ENCODE measurements at regions not wholly inside any gene's neighbourhood (a gene's known extent, or its start where the extent isn't known, plus 50 kb on each side); places are given as distances from the start of the nearest gene placed in this dataset.

- no peak overlapping the region for H3K4me3 ChIP-seq (ENCODE audit: insufficient read depth, low read depth, low read length)
- no peak for DNase-seq
- H3K27me3 ChIP-seq (ENCODE audit: control insufficient read depth, insufficient read depth, low read length), result no peaks in the 10 kb centered on the region
- H3K36me3 ChIP-seq (replicated peaks; ENCODE audit: control insufficient read depth, insufficient read depth, low read length), result no peaks in the 10 kb centered on the region
Measured at GRCh38 chr4:125511715-125512114, 197.0 kb downstream of the FAT4 start.

- Histone ChIP-seq H3K27me3 (ENCODE audit: control insufficient read depth, insufficient read depth, low read length) (no peaks in the 10 kb centered on the region), H3K36me3 (replicated peaks; ENCODE audit: control insufficient read depth, insufficient read depth, low read length) (no peaks in the 10 kb centered on the region), H3K4me3 (ENCODE audit: insufficient read depth, low read depth, low read length) (no peak overlapping the region)
- no peak for DNase-seq
Measured at GRCh38 chr4:125515016-125515415, 200.3 kb downstream of the FAT4 start.

- Histone ChIP-seq H3K36me3 (replicated peaks; ENCODE audit: control insufficient read depth, insufficient read depth, low read length) (no peaks in the 10 kb centered on the region), H3K27me3 (ENCODE audit: control insufficient read depth, insufficient read depth, low read length) (no peaks in the 10 kb centered on the region), H3K4me3 (ENCODE audit: insufficient read depth, low read depth, low read length) (no peak overlapping the region)
- DNase-seq, result no peak
Measured at GRCh38 chr4:125517831-125518230, 203.1 kb downstream of the FAT4 start.

GRCh38 chr4:125518281-125518680 is 203.5 kb downstream of the FAT4 start:
- no peaks in the 10 kb centered on the region for H3K27me3 ChIP-seq (ENCODE audit: control insufficient read depth, insufficient read depth, low read length)
- no peak overlapping the region for H3K4me3 ChIP-seq (ENCODE audit: insufficient read depth, low read depth, low read length)
- no peaks in the 10 kb centered on the region for H3K36me3 ChIP-seq (replicated peaks; ENCODE audit: control insufficient read depth, insufficient read depth, low read length)
- no peak for DNase-seq

- DNase-seq, result no peak
- H3K4me3 ChIP-seq (ENCODE audit: insufficient read depth, low read depth, low read length), result no peak overlapping the region
- no peaks in the 10 kb centered on the region for H3K27me3 ChIP-seq (ENCODE audit: control insufficient read depth, insufficient read depth, low read length)
- H3K36me3 ChIP-seq (replicated peaks; ENCODE audit: control insufficient read depth, insufficient read depth, low read length), result no peaks in the 10 kb centered on the region
Measured at GRCh38 chr4:125519371-125520146, 204.8 kb downstream of the FAT4 start.

- Histone ChIP-seq H3K36me3 (replicated peaks; ENCODE audit: control insufficient read depth, insufficient read depth, low read length) (no peaks in the 10 kb centered on the region), H3K4me3 (ENCODE audit: insufficient read depth, low read depth, low read length) (no peak overlapping the region), H3K27me3 (ENCODE audit: control insufficient read depth, insufficient read depth, low read length) (no peaks in the 10 kb centered on the region)
- DNase-seq, result no peak
Measured at GRCh38 chr4:125520258-125520990, 205.7 kb downstream of the FAT4 start.

- Histone ChIP-seq H3K36me3 (replicated peaks; ENCODE audit: control insufficient read depth, insufficient read depth, low read length) (no peaks in the 10 kb centered on the region), H3K4me3 (ENCODE audit: insufficient read depth, low read depth, low read length) (no peak overlapping the region), H3K27me3 (ENCODE audit: control insufficient read depth, insufficient read depth, low read length) (no peaks in the 10 kb centered on the region)
- no peak for DNase-seq
Measured at GRCh38 chr4:125522588-125522987, 207.8 kb downstream of the FAT4 start.

GRCh38 chr4:125522992-125523391 is 208.2 kb downstream of the FAT4 start:
- no peak overlapping the region for H3K4me3 ChIP-seq (ENCODE audit: insufficient read depth, low read depth, low read length)
- no peaks in the 10 kb centered on the region for H3K36me3 ChIP-seq (replicated peaks; ENCODE audit: control insufficient read depth, insufficient read depth, low read length)
- no peak for DNase-seq
- H3K27me3 ChIP-seq (ENCODE audit: control insufficient read depth, insufficient read depth, low read length), result no peaks in the 10 kb centered on the region

- Histone ChIP-seq H3K27me3 (ENCODE audit: control insufficient read depth, insufficient read depth, low read length) (no peaks in the 10 kb centered on the region), H3K4me3 (ENCODE audit: insufficient read depth, low read depth, low read length) (no peak overlapping the region)
Measured at GRCh38 chr4:125526420-125526819, 211.7 kb downstream of the FAT4 start.

GRCh38 chr4:125527681-125528080 is 212.9 kb downstream of the FAT4 start:
- Histone ChIP-seq H3K36me3 (replicated peaks; ENCODE audit: control insufficient read depth, insufficient read depth, low read length) (no peaks in the 10 kb centered on the region), H3K4me3 (ENCODE audit: insufficient read depth, low read depth, low read length) (no peak overlapping the region), H3K27me3 (ENCODE audit: control insufficient read depth, insufficient read depth, low read length) (no peaks in the 10 kb centered on the region)
- no peak for DNase-seq

More at GRCh38 chr4:125526420-125526819, 211.7 kb downstream of the FAT4 start:
- H3K36me3 ChIP-seq (replicated peaks; ENCODE audit: control insufficient read depth, insufficient read depth, low read length), result no peaks in the 10 kb centered on the region
- DNase-seq, result no peak

GRCh38 chr4:125529071-125529470 is 214.3 kb downstream of the FAT4 start:
- no peaks in the 10 kb centered on the region for H3K36me3 ChIP-seq (replicated peaks; ENCODE audit: control insufficient read depth, insufficient read depth, low read length)
- DNase-seq, result no peak
- H3K27me3 ChIP-seq (ENCODE audit: control insufficient read depth, insufficient read depth, low read length), result no peaks in the 10 kb centered on the region
- H3K4me3 ChIP-seq (ENCODE audit: insufficient read depth, low read depth, low read length), result no peak overlapping the region

- Histone ChIP-seq H3K36me3 (replicated peaks; ENCODE audit: control insufficient read depth, insufficient read depth, low read length) (no peaks in the 10 kb centered on the region), H3K4me3 (ENCODE audit: insufficient read depth, low read depth, low read length) (no peak overlapping the region), H3K27me3 (ENCODE audit: control insufficient read depth, insufficient read depth, low read length) (no peaks in the 10 kb centered on the region)
- no peak for DNase-seq
Measured at GRCh38 chr4:125538670-125539069, 223.9 kb downstream of the FAT4 start.

GRCh38 chr4:125539691-125540090 is 224.9 kb downstream of the FAT4 start:
- no peak for DNase-seq
- no peaks in the 10 kb centered on the region for H3K36me3 ChIP-seq (replicated peaks; ENCODE audit: control insufficient read depth, insufficient read depth, low read length)
- no peaks in the 10 kb centered on the region for H3K27me3 ChIP-seq (ENCODE audit: control insufficient read depth, insufficient read depth, low read length)
- H3K4me3 ChIP-seq (ENCODE audit: insufficient read depth, low read depth, low read length), result no peak overlapping the region

GRCh38 chr4:125541836-125542385 is 227.2 kb downstream of the FAT4 start:
- no peaks in the 10 kb centered on the region for H3K27me3 ChIP-seq (ENCODE audit: control insufficient read depth, insufficient read depth, low read length)
- no peak for DNase-seq
- no peak overlapping the region for H3K4me3 ChIP-seq (ENCODE audit: insufficient read depth, low read depth, low read length)
- H3K36me3 ChIP-seq (replicated peaks; ENCODE audit: control insufficient read depth, insufficient read depth, low read length), result no peaks in the 10 kb centered on the region

GRCh38 chr4:125546272-125546671 is 231.5 kb downstream of the FAT4 start:
- H3K4me3 ChIP-seq (ENCODE audit: insufficient read depth, low read depth, low read length), result no peak overlapping the region
- H3K27me3 ChIP-seq (ENCODE audit: control insufficient read depth, insufficient read depth, low read length), result no peaks in the 10 kb centered on the region
- DNase-seq, result no peak
- no peaks in the 10 kb centered on the region for H3K36me3 ChIP-seq (replicated peaks; ENCODE audit: control insufficient read depth, insufficient read depth, low read length)

All from H7 (cell line).